Trophoblast cell (in vitro differentiated cells and primary cell): ENCODE measurements at regions not wholly inside any gene's neighbourhood (a gene's known extent, or its start where the extent isn't known, plus 50 kb on each side); places are given as distances from the start of the nearest gene placed in this dataset.

Source experiments
- DNase-seq, 2 donors: peaks; one replicate each; pipeline ENCODE4 v3.0.0-alpha.2; 2016
- H2AFZ ChIP-seq: 2 replicates; pipeline ENCODE4 v1.6.1; 2013; ENCODE audit warnings: low read length, moderate library complexity, mild to moderate bottlenecking; ENCODE audit not compliant: insufficient read depth, poor library complexity
- H2AK5ac ChIP-seq: 2 replicates; pipeline ENCODE4 v1.6.1; 2013; ENCODE audit warnings: mild to moderate bottlenecking, low read length
- H2BK120ac ChIP-seq: 2 replicates; pipeline ENCODE4 v1.6.1; 2013; ENCODE audit warnings: low read length, mild to moderate bottlenecking, moderate library complexity; ENCODE audit not compliant: insufficient read depth, poor library complexity
- H2BK12ac ChIP-seq: 2 replicates; pipeline ENCODE4 v1.6.1; 2013; ENCODE audit warnings: mild to moderate bottlenecking, low read length, moderate library complexity
- H2BK5ac ChIP-seq: 2 replicates; pipeline ENCODE4 v1.6.1; 2013; ENCODE audit warnings: low read length, low read depth, moderate library complexity, mild to moderate bottlenecking; ENCODE audit not compliant: poor library complexity
- H3K14ac ChIP-seq: 2 replicates; pipeline ENCODE4 v1.6.1; 2013; ENCODE audit warnings: mild to moderate bottlenecking, low read length
- H3K18ac ChIP-seq: 2 replicates; pipeline ENCODE4 v1.6.1; 2013; ENCODE audit warnings: mild to moderate bottlenecking, low read length
- H3K23ac ChIP-seq: 2 replicates; pipeline ENCODE4 v1.6.1; 2013; ENCODE audit warnings: low read length
- H3K27ac ChIP-seq: 2 replicates; pipeline ENCODE4 v1.5.1; 2013; ENCODE audit warnings: low read depth, mild to moderate bottlenecking, inconsistent platforms, low read length, moderate library complexity
- H3K27me3 ChIP-seq: 2 replicates; pipeline ENCODE4 v1.6.1; 2013; ENCODE audit warnings: inconsistent platforms, mild to moderate bottlenecking, low read length, moderate library complexity; ENCODE audit not compliant: insufficient read depth
- H3K36me3 ChIP-seq, 2 experiments: 1 replicate in 1 of 2; 2 replicates in 1 of 2; pipeline ENCODE4 v1.6.1; 2013; ENCODE audit warnings: low read length in 2 of 2, mild to moderate bottlenecking in 2 of 2, moderate library complexity in 1 of 2; ENCODE audit not compliant: insufficient read depth in 2 of 2, control insufficient read depth in 1 of 2
- H3K4ac ChIP-seq: 2 replicates; pipeline ENCODE4 v1.6.1; 2013; ENCODE audit warnings: low read depth, mild to moderate bottlenecking, low read length, moderate library complexity
- H3K4me1 ChIP-seq, 2 experiments: 1 replicate in 1 of 2; 2 replicates in 1 of 2; pipeline ENCODE4 v1.6.1; 2013; ENCODE audit warnings: low read length in 2 of 2, mild to moderate bottlenecking in 2 of 2, moderate library complexity in 1 of 2; ENCODE audit not compliant: insufficient read depth in 2 of 2, control insufficient read depth in 1 of 2
- H3K4me2 ChIP-seq: 2 replicates; pipeline ENCODE4 v1.6.1; 2013; ENCODE audit warnings: inconsistent platforms, mild to moderate bottlenecking, low read length, moderate library complexity
- H3K4me3 ChIP-seq: 2 replicates; pipeline ENCODE4 v1.5.1; 2013; ENCODE audit warnings: mild to moderate bottlenecking, low read depth, low read length, inconsistent platforms
- H3K79me1 ChIP-seq: one replicate; pipeline ENCODE4 v1.6.1; 2013; ENCODE audit warnings: low read length
- H3K79me2 ChIP-seq: 2 replicates; pipeline ENCODE4 v1.6.1; 2013; ENCODE audit warnings: low read length, mild to moderate bottlenecking; ENCODE audit not compliant: control insufficient read depth, insufficient read depth, poor library complexity
- H3K9ac ChIP-seq: 2 replicates; pipeline ENCODE4 v1.6.1; 2013; ENCODE audit warnings: mild to moderate bottlenecking, low read length
- H3K9me3 ChIP-seq: 2 replicates; pipeline ENCODE4 v1.6.1; 2013; ENCODE audit warnings: low read depth, mild to moderate bottlenecking, control low read depth, inconsistent platforms, low read length; ENCODE audit not compliant: insufficient read depth
- H4K12ac ChIP-seq: 2 replicates; pipeline ENCODE4 v1.6.1; 2013; ENCODE audit warnings: low read depth, mild to moderate bottlenecking, low read length, moderate library complexity
- H4K8ac ChIP-seq: 2 replicates; pipeline ENCODE4 v1.6.1; 2013; ENCODE audit warnings: low read depth, mild to moderate bottlenecking, low read length, moderate library complexity
- H4K91ac ChIP-seq: one replicate; pipeline ENCODE4 v1.6.1; 2013; ENCODE audit warnings: low read depth, mild to moderate bottlenecking, low read length, moderate library complexity
- WGBS: extraction: QIAGEN DNeasy Blood & Tissue Kit; methylation state at CpG from one replicate; pipeline ENCODE4 v1.1.7; 2013; ENCODE audit warnings: missing lambda C conversion rate; ENCODE audit not compliant: insufficient read length, insufficient coverage; ENCODE audit errors: extremely low coverage; 5-methylcytosine and 5-hydroxymethylcytosine counted together

DNA sequence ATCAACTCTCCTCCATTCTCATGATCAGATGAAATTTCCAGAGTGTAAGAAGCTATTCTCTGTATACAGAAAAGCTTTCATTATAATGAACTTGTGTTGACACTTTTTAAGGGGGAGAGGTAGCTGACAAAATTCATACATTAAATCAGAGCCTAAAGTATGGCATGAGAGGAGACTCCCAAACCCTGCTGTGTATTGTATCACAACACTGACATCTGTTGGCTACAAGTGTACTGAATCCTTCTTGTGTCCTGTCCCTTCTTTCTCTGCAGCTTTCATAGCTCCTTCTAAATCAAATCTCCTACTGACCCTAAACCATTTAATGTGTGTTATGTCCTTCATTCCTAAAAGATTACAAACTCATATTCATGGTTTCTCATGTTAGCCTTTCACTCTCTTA, 70.9 kb downstream of the GCC1 start:
- Histone ChIP-seq H3K4me2 (no peak overlapping the region), H4K8ac (no peak overlapping the region), H3K23ac (no peak overlapping the region), H3K27me3 (no peaks in the 10 kb centered on the region), H2AK5ac (no peak overlapping the region), H3K9ac (no peak overlapping the region), H3K27ac (no peak overlapping the region), H3K9me3 (no peaks in the 10 kb centered on the region), H3K79me1 (no peaks in the 10 kb centered on the region), H3K14ac (no peak overlapping the region), H3K4me1 (no peaks in the 10 kb centered on the region), H3K4ac (no peak overlapping the region), H2BK120ac (no peak overlapping the region), H4K91ac (no peak overlapping the region), H2BK5ac (no peak overlapping the region), H2BK12ac (no peak overlapping the region), H3K36me3 (no peaks in the 10 kb centered on the region), H4K12ac (no peak overlapping the region), H2AFZ (no peak overlapping the region), H3K79me2 (no peaks in the 10 kb centered on the region), H3K4me3 (no peak overlapping the region), H3K18ac (no peak overlapping the region)
- peak in 1 of 2 donors; percentile 35 for DNase-seq

GRCh38 chr7:127513311-127513710, 72.1 kb downstream of the GCC1 start:
- H4K91ac ChIP-seq, result no peak overlapping the region
- H2BK120ac ChIP-seq, result no peak overlapping the region
- no peak overlapping the region for H3K9ac ChIP-seq
- no peak overlapping the region for H2AK5ac ChIP-seq
- H2AFZ ChIP-seq, result no peak overlapping the region
- H3K4me2 ChIP-seq, result no peak overlapping the region
- no peaks in the 10 kb centered on the region for H3K79me2 ChIP-seq
- no peak overlapping the region for H3K4ac ChIP-seq
- H3K4me1 ChIP-seq, result no peaks in the 10 kb centered on the region
- H3K27me3 ChIP-seq, result no peaks in the 10 kb centered on the region
- no CpG with 5 or more reads among the region's 11 CpGs for WGBS
- H3K36me3 ChIP-seq, result no peaks in the 10 kb centered on the region
- H4K8ac ChIP-seq, result no peak overlapping the region
- no peaks in the 10 kb centered on the region for H3K79me1 ChIP-seq
- no peak overlapping the region for H3K4me3 ChIP-seq
- H2BK5ac ChIP-seq, result no peak overlapping the region
- H3K27ac ChIP-seq, result no peak overlapping the region
- H2BK12ac ChIP-seq, result no peak overlapping the region
- H3K18ac ChIP-seq, result no peak overlapping the region
- no peaks in the 10 kb centered on the region for H3K9me3 ChIP-seq
- no peak overlapping the region for H4K12ac ChIP-seq
- no peak overlapping the region for H3K23ac ChIP-seq
- no peak overlapping the region for H3K14ac ChIP-seq
- DNase-seq, result no peak

DNA sequence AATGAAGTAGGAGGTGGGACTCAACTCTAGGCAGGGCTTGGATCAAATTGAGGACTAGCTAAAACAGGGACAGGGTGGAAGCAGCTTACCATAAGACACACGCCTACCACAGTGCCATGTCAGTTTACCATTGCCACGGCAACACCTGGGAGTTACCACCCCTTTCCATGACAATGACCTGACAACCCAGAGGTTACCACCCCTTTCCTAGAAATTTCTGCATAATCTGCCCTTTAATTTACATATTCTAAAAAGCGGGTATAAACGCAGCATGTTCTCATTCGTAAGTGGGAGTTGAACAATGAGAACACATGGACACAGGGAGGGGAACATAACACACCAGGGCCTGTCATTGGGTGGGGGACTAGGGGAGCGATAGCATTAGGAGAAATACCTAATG, 72.7 kb downstream of the GCC1 start:
- Histone ChIP-seq H3K9ac (no peak overlapping the region), H3K79me2 (no peaks in the 10 kb centered on the region), H3K23ac (no peak overlapping the region), H3K4me3 (no peak overlapping the region), H3K27me3 (no peaks in the 10 kb centered on the region), H2BK120ac (no peak overlapping the region), H2BK5ac (no peak overlapping the region), H3K14ac (no peak overlapping the region), H2AFZ (no peak overlapping the region), H3K9me3 (no peaks in the 10 kb centered on the region), H4K91ac (no peak overlapping the region), H2AK5ac (no peak overlapping the region), H3K79me1 (no peaks in the 10 kb centered on the region), H3K4me1 (no peaks in the 10 kb centered on the region), H3K18ac (no peak overlapping the region), H3K36me3 (no peaks in the 10 kb centered on the region), H3K4ac (no peak overlapping the region), H3K4me2 (no peak overlapping the region), H3K27ac (no peak overlapping the region), H4K12ac (no peak overlapping the region), H2BK12ac (no peak overlapping the region), H4K8ac (no peak overlapping the region)
- no peak for DNase-seq
- no CpG with 5 or more reads among the region's 6 CpGs for WGBS

- no peak overlapping the region for H3K4me2 ChIP-seq
- no CpG with 5 or more reads among the region's 4 CpGs for WGBS
- no peak overlapping the region for H2AFZ ChIP-seq
- no peak overlapping the region for H3K14ac ChIP-seq
- no peak overlapping the region for H3K4me3 ChIP-seq
- no peak overlapping the region for H3K27ac ChIP-seq
- no peak overlapping the region for H4K8ac ChIP-seq
- H3K4ac ChIP-seq, result no peak overlapping the region
- H3K27me3 ChIP-seq, result no peaks in the 10 kb centered on the region
- no peak overlapping the region for H3K18ac ChIP-seq
- H3K9me3 ChIP-seq, result no peaks in the 10 kb centered on the region
- H3K79me1 ChIP-seq, result no peaks in the 10 kb centered on the region
- no peaks in the 10 kb centered on the region for H3K36me3 ChIP-seq
- H4K91ac ChIP-seq, result no peak overlapping the region
- no peak overlapping the region for H2BK12ac ChIP-seq
- DNase-seq, result peak; percentile 10 to 36
- no peak overlapping the region for H2BK120ac ChIP-seq
- no peak overlapping the region for H2BK5ac ChIP-seq
- no peak overlapping the region for H3K9ac ChIP-seq
- H3K23ac ChIP-seq, result no peak overlapping the region
- no peak overlapping the region for H2AK5ac ChIP-seq
- H4K12ac ChIP-seq, result no peak overlapping the region
- H3K4me1 ChIP-seq, result no peaks in the 10 kb centered on the region
- H3K79me2 ChIP-seq, result no peaks in the 10 kb centered on the region
Measured at GRCh38 chr7:127504715-127505114, 80.7 kb downstream of the GCC1 start.
